ENCODE measurements at regions not wholly inside any gene's neighbourhood (a gene's known extent, or its start where the extent isn't known, plus 50 kb on each side); places are given as distances from the start of the nearest gene placed in this dataset.

DNA sequence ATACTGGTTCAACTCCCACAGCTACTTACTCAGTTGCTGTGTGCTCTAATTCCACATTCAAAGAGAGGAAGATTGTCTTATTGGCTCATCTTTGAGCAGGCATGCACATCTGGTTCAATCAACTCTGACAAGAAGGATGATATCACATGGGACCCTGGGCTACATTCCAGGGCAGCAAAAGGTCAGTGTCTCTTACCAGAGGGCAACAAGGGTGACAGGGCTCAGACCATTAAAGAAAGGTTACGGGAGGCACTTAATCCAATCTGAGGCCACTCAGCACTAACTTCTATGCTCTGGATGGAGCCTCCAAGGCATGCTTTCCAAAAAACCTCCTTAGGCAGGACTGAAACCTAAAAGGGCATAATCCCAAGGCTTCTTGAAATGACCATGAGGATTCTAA lies 549.4 kb upstream of the API5 start:
- TF ChIP-seq, protein P1, sequence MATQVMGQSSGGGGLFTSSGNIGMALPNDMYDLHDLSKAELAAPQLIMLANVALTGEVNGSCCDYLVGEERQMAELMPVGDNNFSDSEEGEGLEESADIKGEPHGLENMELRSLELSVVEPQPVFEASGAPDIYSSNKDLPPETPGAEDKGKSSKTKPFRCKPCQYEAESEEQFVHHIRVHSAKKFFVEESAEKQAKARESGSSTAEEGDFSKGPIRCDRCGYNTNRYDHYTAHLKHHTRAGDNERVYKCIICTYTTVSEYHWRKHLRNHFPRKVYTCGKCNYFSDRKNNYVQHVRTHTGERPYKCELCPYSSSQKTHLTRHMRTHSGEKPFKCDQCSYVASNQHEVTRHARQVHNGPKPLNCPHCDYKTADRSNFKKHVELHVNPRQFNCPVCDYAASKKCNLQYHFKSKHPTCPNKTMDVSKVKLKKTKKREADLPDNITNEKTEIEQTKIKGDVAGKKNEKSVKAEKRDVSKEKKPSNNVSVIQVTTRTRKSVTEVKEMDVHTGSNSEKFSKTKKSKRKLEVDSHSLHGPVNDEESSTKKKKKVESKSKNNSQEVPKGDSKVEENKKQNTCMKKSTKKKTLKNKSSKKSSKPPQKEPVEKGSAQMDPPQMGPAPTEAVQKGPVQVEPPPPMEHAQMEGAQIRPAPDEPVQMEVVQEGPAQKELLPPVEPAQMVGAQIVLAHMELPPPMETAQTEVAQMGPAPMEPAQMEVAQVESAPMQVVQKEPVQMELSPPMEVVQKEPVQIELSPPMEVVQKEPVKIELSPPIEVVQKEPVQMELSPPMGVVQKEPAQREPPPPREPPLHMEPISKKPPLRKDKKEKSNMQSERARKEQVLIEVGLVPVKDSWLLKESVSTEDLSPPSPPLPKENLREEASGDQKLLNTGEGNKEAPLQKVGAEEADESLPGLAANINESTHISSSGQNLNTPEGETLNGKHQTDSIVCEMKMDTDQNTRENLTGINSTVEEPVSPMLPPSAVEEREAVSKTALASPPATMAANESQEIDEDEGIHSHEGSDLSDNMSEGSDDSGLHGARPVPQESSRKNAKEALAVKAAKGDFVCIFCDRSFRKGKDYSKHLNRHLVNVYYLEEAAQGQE (IDR thresholded peaks at IDR 0.05; ENCODE audit: low read depth): no peak
- TF ChIP-seq FOXM1 (IDR thresholded peaks at IDR 0.05; ENCODE audit: borderline replicate concordance, low read depth) (no peak), TEAD4 (IDR thresholded peaks at IDR 0.05) (no peak), YY1 (IDR thresholded peaks at IDR 0.05; ENCODE audit: low read depth) (no peak), RAD21 (IDR thresholded peaks at IDR 0.05; ENCODE audit: low read depth) (no peak), ZBTB7A (IDR thresholded peaks at IDR 0.05; ENCODE audit: low read depth) (no peak), CREB1 (IDR thresholded peaks at IDR 0.05; ENCODE audit: low read depth) (no peak)
- TF ChIP-seq, protein P2, sequence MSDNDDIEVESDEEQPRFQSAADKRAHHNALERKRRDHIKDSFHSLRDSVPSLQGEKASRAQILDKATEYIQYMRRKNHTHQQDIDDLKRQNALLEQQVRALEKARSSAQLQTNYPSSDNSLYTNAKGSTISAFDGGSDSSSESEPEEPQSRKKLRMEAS (IDR thresholded peaks at IDR 0.05): no peak

DNA sequence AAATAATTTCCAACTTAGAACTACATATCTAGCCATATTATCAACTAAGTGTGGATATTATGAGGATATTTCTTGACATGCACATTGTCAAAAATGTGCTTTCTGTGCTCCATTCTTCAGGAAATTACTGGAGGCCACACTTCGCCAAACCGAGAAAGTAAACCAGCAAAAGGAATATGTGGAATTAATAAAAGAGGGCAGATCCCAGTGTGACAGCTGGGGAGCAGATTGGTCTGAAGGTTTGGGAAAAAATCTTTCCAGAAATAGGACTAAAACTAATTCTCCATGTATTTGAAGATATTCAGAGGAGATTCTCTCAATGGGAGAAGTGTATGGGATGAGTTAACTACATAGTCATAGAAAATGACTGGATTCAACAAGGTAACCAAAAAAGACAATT lies 546.9 kb upstream of the API5 start:
- no peak for TF ChIP-seq FOXM1 (IDR thresholded peaks at IDR 0.05; ENCODE audit: borderline replicate concordance, low read depth)

DNA sequence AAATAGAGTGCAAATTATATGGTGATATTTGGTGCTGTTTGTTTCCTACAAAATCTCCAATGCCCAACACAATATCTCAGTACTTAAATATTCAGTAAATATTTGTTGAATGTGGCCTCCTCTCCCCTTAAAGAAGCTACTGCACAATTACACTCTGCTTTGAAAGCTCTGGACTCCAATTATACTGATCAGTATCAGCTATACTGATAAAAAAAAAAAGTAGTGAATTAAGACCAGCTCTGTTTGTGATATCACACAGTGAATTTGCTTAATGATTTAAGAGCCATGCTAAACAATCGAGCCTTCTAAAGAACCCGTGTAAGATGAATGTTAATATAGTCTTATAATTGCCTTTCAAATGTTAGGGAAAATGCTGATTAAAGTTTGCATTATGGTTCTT lies 543.2 kb upstream of the API5 start:
- no peak for TF ChIP-seq EGR1 (IDR thresholded peaks at IDR 0.05)
- TF ChIP-seq, protein P2 (IDR thresholded peaks at IDR 0.05): no peak
- TF ChIP-seq FOXM1 (IDR thresholded peaks at IDR 0.05; ENCODE audit: borderline replicate concordance, low read depth): no peak
- TF ChIP-seq CEBPB (IDR thresholded peaks at IDR 0.05): no peak
- TF ChIP-seq CREB1 (IDR thresholded peaks at IDR 0.05; ENCODE audit: low read depth): no peak
- TF ChIP-seq YY1 (IDR thresholded peaks at IDR 0.05; ENCODE audit: low read depth): no peak
- TF ChIP-seq NFIC (IDR thresholded peaks at IDR 0.05): no peak
- TF ChIP-seq TAF1 (IDR thresholded peaks at IDR 0.05; ENCODE audit: low read depth): no peak
- TF ChIP-seq, protein P1 (IDR thresholded peaks at IDR 0.05; ENCODE audit: low read depth): no peak
- TF ChIP-seq EP300 (IDR thresholded peaks at IDR 0.05; ENCODE audit: borderline replicate concordance): no peak
- TF ChIP-seq, protein P3, sequence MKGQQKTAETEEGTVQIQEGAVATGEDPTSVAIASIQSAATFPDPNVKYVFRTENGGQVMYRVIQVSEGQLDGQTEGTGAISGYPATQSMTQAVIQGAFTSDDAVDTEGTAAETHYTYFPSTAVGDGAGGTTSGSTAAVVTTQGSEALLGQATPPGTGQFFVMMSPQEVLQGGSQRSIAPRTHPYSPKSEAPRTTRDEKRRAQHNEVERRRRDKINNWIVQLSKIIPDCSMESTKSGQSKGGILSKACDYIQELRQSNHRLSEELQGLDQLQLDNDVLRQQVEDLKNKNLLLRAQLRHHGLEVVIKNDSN (IDR thresholded peaks at IDR 0.05): no peak
- no peak for TF ChIP-seq ZBTB7A (IDR thresholded peaks at IDR 0.05; ENCODE audit: low read depth)
- no peak for TF ChIP-seq TEAD4 (IDR thresholded peaks at IDR 0.05)
- TF ChIP-seq RAD21 (IDR thresholded peaks at IDR 0.05; ENCODE audit: low read depth): no peak
- TF ChIP-seq TCF12 (IDR thresholded peaks at IDR 0.05; ENCODE audit: low read depth): no peak

DNA sequence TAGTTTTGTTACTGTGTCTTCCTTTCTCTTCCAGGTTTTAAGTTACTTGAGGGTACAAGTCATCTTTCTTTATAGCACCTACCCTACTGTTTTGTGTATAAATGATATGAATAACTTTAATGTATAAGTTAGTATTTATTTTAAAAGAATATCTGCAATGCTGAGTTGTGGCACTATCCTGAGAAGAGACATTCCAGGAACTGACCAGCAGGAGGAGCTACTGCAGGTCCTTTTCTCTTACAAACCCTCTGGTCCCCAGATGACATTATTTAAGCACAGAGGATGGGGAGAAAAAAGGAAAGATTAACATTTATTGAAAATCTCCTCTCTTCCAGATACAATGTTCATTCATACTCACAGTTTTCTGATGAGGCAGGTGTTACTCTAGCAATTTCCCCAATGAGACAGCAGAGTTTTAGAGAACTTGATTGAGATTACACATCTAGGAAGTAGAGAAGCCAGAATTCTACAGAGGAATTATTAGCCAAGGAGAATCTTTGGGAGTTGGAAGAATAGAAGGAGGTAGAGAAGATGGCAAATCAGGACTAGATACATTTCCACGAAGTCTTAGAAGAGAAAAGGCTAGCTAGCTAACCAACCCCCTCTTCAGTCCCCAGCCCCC lies 541.2 kb upstream of the API5 start:
- TF ChIP-seq CREB1 (IDR thresholded peaks at IDR 0.05; ENCODE audit: low read depth) (no peak), CEBPB (IDR thresholded peaks at IDR 0.05) (no peak), ZBTB7A (IDR thresholded peaks at IDR 0.05; ENCODE audit: low read depth) (no peak), EGR1 (IDR thresholded peaks at IDR 0.05) (no peak), TCF12 (IDR thresholded peaks at IDR 0.05; ENCODE audit: low read depth) (no peak), TEAD4 (IDR thresholded peaks at IDR 0.05) (no peak), FOXM1 (IDR thresholded peaks at IDR 0.05; ENCODE audit: borderline replicate concordance, low read depth) (no peak), EP300 (IDR thresholded peaks at IDR 0.05; ENCODE audit: borderline replicate concordance) (no peak)
- TF ChIP-seq, protein P1 (IDR thresholded peaks at IDR 0.05; ENCODE audit: low read depth): no peak
- TF ChIP-seq, protein P2 (IDR thresholded peaks at IDR 0.05): no peak

DNA sequence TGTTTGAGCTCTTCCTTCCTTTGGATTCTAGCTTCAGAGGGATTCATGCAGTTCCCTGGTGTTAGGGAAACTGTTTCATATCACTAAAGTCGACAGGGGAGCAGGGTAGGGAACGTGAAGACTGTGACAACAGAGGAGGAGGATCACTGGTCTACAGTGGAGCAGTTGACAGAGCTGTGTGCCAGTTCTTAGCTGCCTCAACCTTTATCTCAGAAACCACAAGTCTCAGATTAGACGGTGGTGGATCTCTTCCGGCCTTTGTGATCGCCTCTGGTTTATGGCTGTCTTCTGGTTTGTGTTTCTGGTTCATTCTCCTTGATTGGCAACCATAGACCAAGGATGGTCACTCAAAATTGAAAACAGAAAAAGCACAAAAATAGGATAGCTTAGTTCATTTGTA lies 538.9 kb upstream of the API5 start:
- TF ChIP-seq RAD21 (IDR thresholded peaks at IDR 0.05; ENCODE audit: low read depth) (no peak), ZBTB7A (IDR thresholded peaks at IDR 0.05; ENCODE audit: low read depth) (no peak), EGR1 (IDR thresholded peaks at IDR 0.05) (no peak), YY1 (IDR thresholded peaks at IDR 0.05; ENCODE audit: low read depth) (no peak), TEAD4 (IDR thresholded peaks at IDR 0.05) (no peak), CREB1 (IDR thresholded peaks at IDR 0.05; ENCODE audit: low read depth) (no peak)
- TF ChIP-seq, protein P2 (IDR thresholded peaks at IDR 0.05): no peak
- TF ChIP-seq, protein P3 (IDR thresholded peaks at IDR 0.05): no peak
